ENCODE measurements at regions not wholly inside any gene's neighbourhood (a gene's known extent, or its start where the extent isn't known, plus 50 kb on each side); places are given as distances from the start of the nearest gene placed in this dataset.
"Not testable (repeated sequence)": the region's sequence is repeated elsewhere in the genome, so short reads cannot be mapped to it uniquely, and the experiment has no call there.

DNA sequence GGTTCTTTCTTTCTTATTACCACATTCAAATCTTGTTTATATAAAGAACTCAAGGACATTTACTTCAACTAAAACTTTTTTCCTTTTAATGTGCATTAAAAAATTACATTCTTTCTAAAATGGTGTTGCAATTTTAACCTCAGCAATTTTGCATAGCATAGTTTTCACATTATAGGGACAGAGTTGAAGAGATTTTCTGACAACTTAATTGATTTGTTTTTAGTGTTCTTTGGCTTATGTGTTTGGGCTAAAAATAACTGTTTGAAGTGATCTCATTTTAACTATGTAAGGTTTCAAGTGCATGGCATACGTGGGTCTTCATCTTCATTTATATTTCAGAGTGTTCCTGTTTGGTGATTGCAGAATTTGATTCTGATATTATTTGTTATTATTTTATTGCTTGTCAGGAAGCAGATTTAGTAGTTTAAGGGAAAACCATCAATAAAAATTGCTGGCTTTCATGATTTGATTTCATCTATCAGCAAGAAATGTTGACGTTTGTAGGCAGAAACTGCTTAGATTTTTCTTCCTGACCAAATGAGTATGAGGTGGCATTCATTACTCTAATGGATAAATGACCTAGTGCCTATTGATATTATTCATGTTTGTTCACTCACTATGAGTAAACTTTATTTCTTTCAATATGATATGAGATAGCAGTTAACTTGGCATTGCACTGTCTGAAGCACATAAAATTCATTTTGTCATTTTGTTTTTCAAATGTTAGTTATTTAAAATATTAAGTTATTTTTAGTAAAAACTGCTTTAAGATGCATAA is 398.4 kb downstream of the NUP35 start:
- Histone ChIP-seq H3K4me3 (no peak overlapping the region), H3K4me1 (replicated peaks in 1 of 2) (no peaks in the 10 kb centered on the region), H3K27ac (no peak overlapping the region)
- in situ Hi-C loops (cut with MboI; ENCODE audit: low pct_unique_long_range_greater_than_20kb in 2 of 9, low sequenced_read_pairs in 9 of 9, unreplicated experiment in 9 of 9) = no loop called here
- WGBS, 10 experiments = 6 to 100% (median 51%) methylated on average over 1 to 2 of the region's 2 CpGs
- peak in 5 of 8 experiments; percentile 62 to 89 (median 72) for ATAC-seq (replicated peaks in 6 of 8)

DNA sequence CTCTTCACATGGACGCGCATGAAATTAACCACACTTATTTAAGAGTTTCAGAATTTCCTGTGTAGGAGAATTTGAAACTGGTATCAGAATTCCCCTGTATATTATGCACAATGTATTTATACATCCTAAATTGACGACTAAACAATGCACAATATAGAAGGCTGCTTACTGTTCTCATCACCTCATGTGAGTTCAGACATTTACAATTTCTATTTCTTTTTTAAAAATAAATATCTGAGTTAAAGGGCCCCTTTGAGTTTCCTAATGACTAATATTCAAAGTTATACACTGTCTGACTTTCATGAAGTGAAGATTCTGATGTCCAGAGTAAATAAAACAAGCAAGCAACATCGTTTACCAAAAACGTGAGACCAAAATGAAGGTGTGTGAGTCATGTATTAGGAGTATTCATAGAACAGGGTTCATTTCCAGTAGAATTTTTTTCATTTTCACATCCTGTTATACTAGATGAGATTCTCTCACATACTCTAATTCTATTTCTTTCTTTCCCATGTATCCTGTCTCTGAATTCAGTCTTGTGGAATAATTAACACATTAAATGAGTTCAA is 406.2 kb downstream of the NUP35 start:
- Histone ChIP-seq H3K4me1 (replicated peaks in 1 of 2) (no peaks in the 10 kb centered on the region), H3K4me3 (no peak overlapping the region), H3K27ac (no peak overlapping the region)
- ATAC-seq (replicated peaks in 6 of 8) = no peak
- 14 to 78% (median 44%) methylated on average over 2 to 5 of the region's 5 CpGs; no CpG with 5 or more reads in 1 of the 10 experiments for WGBS, 10 experiments
- in situ Hi-C loops (cut with MboI; ENCODE audit: low pct_unique_long_range_greater_than_20kb in 2 of 9, low sequenced_read_pairs in 9 of 9, unreplicated experiment in 9 of 9) = no loop called here

DNA sequence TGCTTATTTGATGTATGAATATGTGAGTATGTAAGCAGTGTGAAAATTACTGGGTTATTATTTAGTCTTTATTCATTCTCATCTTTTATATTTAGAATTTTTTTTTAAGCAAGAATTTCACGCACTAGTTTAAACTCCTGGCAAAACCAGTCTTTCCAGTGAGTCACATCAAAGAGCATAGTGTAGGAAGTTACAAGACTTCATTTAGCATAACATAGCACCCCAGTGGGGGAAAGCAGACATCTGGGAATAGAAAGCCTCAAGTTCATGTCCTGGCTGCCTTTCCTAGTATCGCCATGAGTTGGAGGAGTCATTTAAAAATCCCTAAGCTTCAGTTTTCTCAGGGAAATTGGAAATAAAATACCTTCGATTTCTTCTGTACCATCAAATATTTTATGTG is 408.3 kb downstream of the NUP35 start:
- 0 to 28% (median 11%) methylated on average over 1 to 3 of the region's 3 CpGs; no CpG with 5 or more reads in 2 of the 10 experiments for WGBS, 10 experiments
- peak in 3 of 8 experiments; percentile 39 to 64 (median 44) for ATAC-seq (replicated peaks in 6 of 8)
- no peak overlapping the region for H3K27ac ChIP-seq
- no peak overlapping the region for H3K4me3 ChIP-seq
- no peaks in the 10 kb centered on the region for H3K4me1 ChIP-seq (replicated peaks in 1 of 2)
- in situ Hi-C loops (cut with MboI; ENCODE audit: low pct_unique_long_range_greater_than_20kb in 2 of 9, low sequenced_read_pairs in 9 of 9, unreplicated experiment in 9 of 9) = no loop called here

DNA sequence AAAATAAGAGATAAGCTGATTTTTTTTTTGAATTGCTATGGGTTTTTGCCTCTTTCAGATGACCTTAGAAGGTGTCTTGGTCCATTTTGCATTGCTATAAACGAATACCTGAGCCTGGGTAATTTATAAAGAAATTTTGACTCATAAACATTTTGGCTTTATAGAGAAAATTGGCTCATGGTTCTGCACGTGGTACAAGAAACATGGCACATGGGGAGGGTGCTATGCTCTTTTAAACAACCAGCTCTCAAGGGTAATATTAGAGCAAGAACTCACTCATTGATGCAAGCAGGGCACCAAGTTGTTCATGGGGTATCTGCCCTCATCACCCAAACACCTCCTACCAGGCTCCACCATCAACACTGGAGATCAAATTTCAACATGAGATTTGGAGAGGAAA is 408.8 kb downstream of the NUP35 start:
- 0 to 70% (median 20%) methylated on average over 1 to 2 of the region's 2 CpGs; no CpG with 5 or more reads in 1 of the 10 experiments for WGBS, 10 experiments
- Histone ChIP-seq H3K4me3 (no peak overlapping the region), H3K4me1 (replicated peaks in 1 of 2) (no peaks in the 10 kb centered on the region), H3K27ac (no peak overlapping the region)
- no peak for ATAC-seq (replicated peaks in 6 of 8)
- in situ Hi-C loops (cut with MboI; ENCODE audit: low pct_unique_long_range_greater_than_20kb in 2 of 9, low sequenced_read_pairs in 9 of 9, unreplicated experiment in 9 of 9) = no loop called here

DNA sequence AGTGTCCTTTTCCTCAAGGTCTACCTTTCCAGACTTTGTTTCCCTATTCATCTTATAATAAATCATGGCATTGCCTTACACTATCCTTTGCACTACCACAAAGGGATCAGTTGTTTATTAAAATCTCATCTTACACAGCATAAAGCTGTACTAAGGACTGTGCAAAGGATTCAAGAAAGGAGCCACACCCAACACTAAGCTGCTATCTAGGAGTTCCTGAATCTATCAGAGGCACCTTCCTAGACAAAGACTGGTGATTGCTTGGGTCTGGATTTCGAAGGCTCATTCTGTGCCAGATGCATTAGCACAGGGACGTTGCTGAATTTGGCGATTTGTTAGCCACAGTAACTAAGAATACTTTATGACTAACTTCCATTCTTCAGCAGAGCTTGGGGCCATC is 412.0 kb downstream of the NUP35 start:
- no peak overlapping the region for H3K4me3 ChIP-seq
- ATAC-seq (replicated peaks in 6 of 8) = peak in 3 of 8 experiments; percentile 18 to 92 (median 80)
- WGBS, 10 experiments = 85 to 100% (median 89%) methylated on average over 1 to 3 of the region's 3 CpGs; no CpG with 5 or more reads in 4 of the 10 experiments
- H3K4me1 ChIP-seq (replicated peaks in 1 of 2) = no peaks in the 10 kb centered on the region
- in situ Hi-C loops (cut with MboI; ENCODE audit: low pct_unique_long_range_greater_than_20kb in 2 of 9, low sequenced_read_pairs in 9 of 9, unreplicated experiment in 9 of 9) = no loop called here
- H3K27ac ChIP-seq = no peak overlapping the region

DNA sequence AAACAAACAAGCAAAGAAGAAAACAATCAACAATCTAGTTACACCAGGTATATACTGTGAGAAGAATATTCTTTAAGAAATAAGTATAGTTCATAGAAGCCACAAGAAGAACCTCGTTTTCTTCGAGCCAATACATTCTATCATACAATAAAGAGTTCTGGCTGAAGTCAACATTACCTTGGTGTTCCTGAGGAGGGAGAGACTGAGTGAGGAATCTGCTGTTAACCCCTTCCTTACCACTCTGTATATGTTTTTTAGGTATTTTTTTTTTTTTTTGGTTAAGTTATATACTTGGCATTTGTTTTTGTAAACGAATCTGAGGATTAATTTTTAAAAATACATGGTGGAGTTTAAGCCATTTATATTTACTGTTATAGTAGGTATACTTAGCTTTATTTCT is 412.5 kb downstream of the NUP35 start:
- no peak for ATAC-seq (replicated peaks in 6 of 8)
- in situ Hi-C loops (cut with MboI; ENCODE audit: low pct_unique_long_range_greater_than_20kb in 2 of 9, low sequenced_read_pairs in 9 of 9, unreplicated experiment in 9 of 9) = no loop called here
- WGBS, 10 experiments = 9 to 89% (median 68%) methylated on average over 1 to 3 of the region's 3 CpGs
- Histone ChIP-seq H3K4me3 (no peak overlapping the region), H3K27ac (no peak overlapping the region), H3K4me1 (replicated peaks in 1 of 2) (no peaks in the 10 kb centered on the region)

DNA sequence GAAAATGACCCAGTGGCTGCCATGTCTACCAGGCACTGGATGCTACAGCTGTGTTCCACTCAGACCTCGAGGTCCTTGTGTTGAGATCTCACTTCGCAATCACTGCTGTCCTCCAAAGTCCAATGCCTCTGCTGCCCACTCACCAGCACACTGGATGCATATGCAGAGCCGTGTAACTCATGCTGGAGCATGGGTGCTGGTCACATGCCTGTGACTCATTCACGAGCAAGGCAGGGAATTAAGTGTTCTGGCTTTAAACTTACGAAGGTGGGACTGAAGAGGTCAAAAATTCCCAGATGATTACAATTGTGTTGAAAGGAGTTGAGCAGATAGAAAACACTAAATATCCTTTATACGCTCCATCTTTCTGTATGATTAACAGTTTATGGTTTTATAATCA is 417.5 kb downstream of the NUP35 start:
- Histone ChIP-seq H3K27ac (no peak overlapping the region), H3K4me3 (no peak overlapping the region), H3K4me1 (replicated peaks in 1 of 2) (no peaks in the 10 kb centered on the region)
- ATAC-seq (replicated peaks in 6 of 8) = peak in 7 of 8 experiments; percentile 38 to 95 (median 70)
- 0 to 88% (median 69%) methylated on average over 1 to 6 of the region's 6 CpGs; no CpG with 5 or more reads in 1 of the 10 experiments for WGBS, 10 experiments
- in situ Hi-C loops (cut with MboI; ENCODE audit: low pct_unique_long_range_greater_than_20kb in 2 of 9, low sequenced_read_pairs in 9 of 9, unreplicated experiment in 9 of 9) = no loop called here

DNA sequence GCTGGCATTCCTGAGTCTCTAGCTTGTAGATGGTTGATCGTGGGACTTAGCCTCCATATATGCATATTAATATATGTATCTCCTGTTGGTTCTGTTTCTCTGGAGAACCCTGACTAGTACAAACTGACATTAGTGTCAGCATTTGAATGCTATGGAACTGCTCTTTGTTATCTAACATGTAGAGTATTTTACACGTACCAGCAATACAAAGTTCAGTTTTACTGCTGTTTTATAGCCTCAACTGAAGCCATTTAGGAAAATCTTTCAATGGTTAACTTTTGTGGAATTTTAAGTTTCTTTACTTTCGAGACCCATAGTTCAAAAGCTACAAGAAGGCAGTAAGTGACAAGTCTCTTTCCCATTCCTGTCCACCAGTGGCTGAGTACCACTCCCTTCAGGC is 418.4 kb downstream of the NUP35 start:
- ATAC-seq (replicated peaks in 6 of 8) = no peak
- 6 to 100% (median 83%) methylated on average over 2 to 3 of the region's 3 CpGs; no CpG with 5 or more reads in 3 of the 10 experiments for WGBS, 10 experiments
- in situ Hi-C loops (cut with MboI; ENCODE audit: low pct_unique_long_range_greater_than_20kb in 2 of 9, low sequenced_read_pairs in 9 of 9, unreplicated experiment in 9 of 9) = no loop called here
- Histone ChIP-seq H3K4me3 (no peak overlapping the region), H3K27ac (no peak overlapping the region), H3K4me1 (replicated peaks in 1 of 2) (no peaks in the 10 kb centered on the region)

DNA sequence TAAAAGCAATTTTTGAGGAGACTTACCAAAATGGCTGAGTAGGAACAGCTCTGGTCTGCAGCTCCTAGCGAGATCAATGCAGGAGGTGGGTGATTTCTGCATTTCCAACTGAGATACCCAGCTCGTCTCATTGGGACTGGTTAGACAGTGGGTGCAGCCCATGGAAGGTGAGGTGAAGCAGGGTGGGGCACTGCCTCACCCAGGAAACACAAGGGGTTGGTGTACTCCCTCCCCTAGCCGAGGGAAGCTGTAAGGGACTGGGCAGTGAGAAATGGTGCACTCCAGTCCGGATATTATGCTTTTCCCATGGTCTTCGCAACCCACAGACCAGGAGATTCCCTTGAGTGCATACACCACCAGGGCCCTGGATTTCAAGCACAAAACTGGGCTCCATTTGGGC is 419.0 kb downstream of the NUP35 start:
- no peaks in the 10 kb centered on the region for H3K4me1 ChIP-seq (replicated peaks in 1 of 2)
- H3K4me3 ChIP-seq = no peak overlapping the region
- in situ Hi-C loops (cut with MboI; ENCODE audit: low pct_unique_long_range_greater_than_20kb in 2 of 9, low sequenced_read_pairs in 9 of 9, unreplicated experiment in 9 of 9) = no loop called here
- WGBS, 10 experiments = 60 to 100% (median 82%) methylated on average over 1 to 3 of the region's 5 CpGs; no CpG with 5 or more reads in 5 of the 10 experiments
- no peak for ATAC-seq (replicated peaks in 6 of 8)
- no peak overlapping the region for H3K27ac ChIP-seq

DNA sequence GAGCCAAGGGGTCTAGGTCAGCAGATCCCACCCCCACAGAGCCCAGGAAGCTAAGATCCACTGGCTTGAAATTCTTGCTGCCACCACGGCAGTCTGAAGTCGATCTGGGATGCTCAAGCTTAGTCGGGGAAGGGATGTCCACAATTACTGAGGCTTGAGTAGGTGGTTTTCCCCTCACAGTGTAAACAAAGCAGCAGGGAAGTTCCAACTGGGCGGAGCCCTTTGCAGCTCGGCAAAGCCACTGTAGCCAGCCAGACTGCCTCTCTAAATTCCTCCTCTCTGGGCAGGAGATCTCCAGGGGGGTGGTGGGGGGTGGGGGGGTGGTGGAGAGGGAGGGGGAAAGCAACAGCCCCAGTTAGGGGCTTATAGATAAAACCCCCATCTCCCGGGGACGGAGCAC is 419.5 kb downstream of the NUP35 start:
- Histone ChIP-seq H3K4me1 (replicated peaks in 1 of 2) (no peaks in the 10 kb centered on the region), H3K4me3 (no peak overlapping the region), H3K27ac (no peak overlapping the region)
- 70% methylated on average over 2 of the region's 7 CpGs; no CpG with 5 or more reads in 9 of the 10 experiments for WGBS, 10 experiments
- ATAC-seq (replicated peaks in 6 of 8) = peak in 3 of 8 experiments; percentile 63 to 85 (median 63)
- in situ Hi-C loops (cut with MboI; ENCODE audit: low pct_unique_long_range_greater_than_20kb in 2 of 9, low sequenced_read_pairs in 9 of 9, unreplicated experiment in 9 of 9) = no loop called here

DNA sequence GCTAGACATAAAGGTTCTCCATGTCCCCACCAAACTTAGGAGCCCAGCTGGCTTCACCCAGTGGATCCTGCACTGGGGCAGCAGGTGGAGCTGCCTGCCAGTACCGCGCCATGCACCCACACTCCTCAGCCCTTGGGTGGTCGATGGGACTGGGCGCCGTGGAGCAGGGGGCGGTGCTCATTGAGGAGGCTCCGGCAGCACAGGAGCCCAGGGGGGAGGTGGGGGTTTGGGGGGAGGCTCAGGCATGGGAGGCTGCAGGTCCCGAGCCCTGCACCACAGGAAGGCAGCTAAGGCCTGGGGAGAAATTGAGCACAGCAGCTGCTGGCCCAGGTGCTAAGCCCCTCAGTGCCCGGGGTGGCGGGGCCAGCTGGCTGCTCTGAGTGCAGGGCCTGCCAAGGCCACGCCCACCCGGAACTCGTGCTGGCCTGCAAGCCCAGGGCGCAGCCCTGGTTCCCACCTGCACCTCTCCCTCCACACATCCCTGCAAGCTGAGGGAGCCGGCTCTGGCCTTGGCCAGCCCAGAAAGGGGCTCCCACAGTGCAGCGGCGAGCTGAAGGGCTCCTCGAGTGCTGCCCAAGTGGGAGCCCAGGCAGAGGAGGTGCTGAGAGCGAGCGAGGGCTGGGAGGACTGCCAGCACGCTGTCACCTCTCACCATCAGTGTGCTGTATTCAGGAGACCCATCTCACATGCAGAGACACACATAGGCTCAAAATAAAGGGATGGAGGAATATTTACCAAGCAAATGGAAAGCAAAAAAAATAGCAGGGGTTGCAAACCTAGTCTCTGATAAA is 422.5 kb downstream of the NUP35 start:
- H3K27ac ChIP-seq; H3K4me1 ChIP-seq (replicated peaks in 1 of 2); ATAC-seq (replicated peaks in 6 of 8); H3K4me3 ChIP-seq; in situ Hi-C loops (cut with MboI; ENCODE audit: low pct_unique_long_range_greater_than_20kb in 2 of 9, low sequenced_read_pairs in 9 of 9, unreplicated experiment in 9 of 9): not testable (repeated sequence)
- WGBS, 10 experiments = 40 to 100% (median 89%) methylated on average over 1 to 4 of the region's 21 CpGs; no CpG with 5 or more reads in 5 of the 10 experiments

DNA sequence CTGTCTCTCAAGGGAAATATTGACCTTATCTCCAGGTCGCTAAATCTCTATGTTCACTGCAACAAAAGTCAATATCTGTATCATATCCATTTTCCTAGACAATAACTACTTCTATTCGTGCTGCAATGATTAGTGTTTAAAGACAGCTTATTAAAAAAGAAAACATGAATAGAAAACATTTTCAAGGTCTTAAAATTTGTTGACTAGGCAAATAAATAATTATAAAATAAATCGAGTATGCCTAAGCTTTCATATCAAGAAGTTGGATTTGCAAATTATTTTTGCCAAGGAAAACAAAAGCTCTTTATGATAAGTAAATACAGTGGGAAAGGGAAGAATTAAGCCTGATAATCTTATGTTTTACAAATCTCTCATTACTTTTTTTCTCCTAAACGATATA is 428.5 kb downstream of the NUP35 start:
- in situ Hi-C loops (cut with MboI; ENCODE audit: low pct_unique_long_range_greater_than_20kb in 2 of 9, low sequenced_read_pairs in 9 of 9, unreplicated experiment in 9 of 9) = no loop called here
- 0 to 100% (median 65%) methylated on average over 1 to 4 of the region's 4 CpGs for WGBS, 10 experiments
- Histone ChIP-seq H3K4me3 (no peak overlapping the region), H3K27ac (no peak overlapping the region), H3K4me1 (replicated peaks in 1 of 2) (no peaks in the 10 kb centered on the region)
- no peak for ATAC-seq (replicated peaks in 6 of 8)

DNA sequence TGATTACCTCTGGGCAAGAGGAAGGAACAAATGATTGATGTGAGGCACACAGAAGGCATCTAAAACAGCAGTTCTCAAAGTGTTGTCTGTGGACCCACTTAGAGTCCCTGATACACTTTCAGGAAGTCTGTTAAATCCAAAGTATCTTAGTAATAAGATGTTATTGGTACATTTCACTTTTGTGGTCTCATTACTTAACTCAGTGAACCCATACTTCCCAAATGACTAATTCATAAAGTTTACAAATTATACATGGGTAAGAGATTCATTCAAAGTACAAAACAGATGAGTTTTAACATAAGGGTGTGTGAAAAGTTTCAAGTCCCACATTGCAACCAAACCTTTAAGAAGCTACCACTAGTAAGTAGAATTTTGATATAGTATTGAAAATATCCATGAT is 440.5 kb downstream of the NUP35 start:
- Histone ChIP-seq H3K27ac (no peak overlapping the region), H3K4me1 (replicated peaks in 1 of 2) (no peaks in the 10 kb centered on the region), H3K4me3 (no peak overlapping the region)
- in situ Hi-C loops (cut with MboI; ENCODE audit: low pct_unique_long_range_greater_than_20kb in 2 of 9, low sequenced_read_pairs in 9 of 9, unreplicated experiment in 9 of 9) = no loop called here
- ATAC-seq (replicated peaks in 6 of 8) = no peak
